ENCODE measurements at regions not wholly inside any gene's neighbourhood (a gene's known extent, or its start where the extent isn't known, plus 50 kb on each side); places are given as distances from the start of the nearest gene placed in this dataset.

DNA sequence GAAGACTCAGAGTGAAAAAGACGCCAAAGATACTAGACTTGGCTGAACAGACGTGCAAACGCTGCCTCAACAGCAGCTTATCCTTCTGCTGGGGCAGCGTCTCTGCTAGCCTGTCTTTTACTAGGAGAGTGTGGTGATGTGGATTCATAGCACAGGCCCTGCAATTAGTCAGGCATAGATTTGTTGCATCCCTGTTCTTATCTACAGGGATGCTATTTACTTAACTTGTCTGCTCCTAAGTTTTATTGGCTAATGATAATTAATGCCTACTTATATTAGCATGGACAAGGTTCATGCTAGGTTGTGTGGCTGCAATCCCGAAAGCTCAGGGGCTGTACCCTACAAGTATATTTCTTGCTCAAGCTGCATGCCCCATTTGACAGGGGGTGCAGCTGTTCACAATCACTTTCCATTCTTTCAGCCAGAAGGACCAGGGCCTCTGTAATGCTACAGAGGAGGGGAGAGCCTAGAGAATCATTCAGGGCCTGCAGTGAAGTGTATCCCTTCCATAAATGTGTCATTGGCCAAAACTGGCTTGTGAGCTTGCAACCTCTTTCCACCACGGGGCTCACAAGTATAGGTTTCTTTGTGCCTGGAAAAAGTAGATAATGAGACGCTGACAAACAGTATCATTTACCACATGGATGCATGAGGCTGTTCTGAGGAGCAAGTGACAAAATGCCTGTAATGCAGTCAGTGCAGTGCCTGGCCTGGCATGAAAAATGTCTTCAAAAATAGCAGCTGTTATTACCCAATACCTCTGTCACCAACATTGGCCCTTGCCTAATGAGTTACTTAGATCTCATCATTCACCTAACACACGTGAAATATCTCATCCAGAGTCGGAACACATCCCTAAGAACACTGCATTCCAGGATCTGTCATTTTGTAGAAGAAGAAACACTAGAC is 685.8 kb upstream of the API5 start:
- Mint-ChIP-seq H3K27me3 (ENCODE audit: low read depth, poor library complexity) (no peaks in the 10 kb centered on the region), H3K9me3 (no peaks in the 10 kb centered on the region), H3K27ac (no peak overlapping the region), H3K4me1 (peaks cover 26% of the 10 kb centered on the region), H3K36me3 (ENCODE audit: low read depth) (no peaks in the 10 kb centered on the region), H3K4me3 (no peak overlapping the region)
- TF ChIP-seq, protein P1, sequence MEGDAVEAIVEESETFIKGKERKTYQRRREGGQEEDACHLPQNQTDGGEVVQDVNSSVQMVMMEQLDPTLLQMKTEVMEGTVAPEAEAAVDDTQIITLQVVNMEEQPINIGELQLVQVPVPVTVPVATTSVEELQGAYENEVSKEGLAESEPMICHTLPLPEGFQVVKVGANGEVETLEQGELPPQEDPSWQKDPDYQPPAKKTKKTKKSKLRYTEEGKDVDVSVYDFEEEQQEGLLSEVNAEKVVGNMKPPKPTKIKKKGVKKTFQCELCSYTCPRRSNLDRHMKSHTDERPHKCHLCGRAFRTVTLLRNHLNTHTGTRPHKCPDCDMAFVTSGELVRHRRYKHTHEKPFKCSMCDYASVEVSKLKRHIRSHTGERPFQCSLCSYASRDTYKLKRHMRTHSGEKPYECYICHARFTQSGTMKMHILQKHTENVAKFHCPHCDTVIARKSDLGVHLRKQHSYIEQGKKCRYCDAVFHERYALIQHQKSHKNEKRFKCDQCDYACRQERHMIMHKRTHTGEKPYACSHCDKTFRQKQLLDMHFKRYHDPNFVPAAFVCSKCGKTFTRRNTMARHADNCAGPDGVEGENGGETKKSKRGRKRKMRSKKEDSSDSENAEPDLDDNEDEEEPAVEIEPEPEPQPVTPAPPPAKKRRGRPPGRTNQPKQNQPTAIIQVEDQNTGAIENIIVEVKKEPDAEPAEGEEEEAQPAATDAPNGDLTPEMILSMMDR (IDR thresholded peaks at IDR 0.05) = no peak
- no peak for DNase-seq

DNA sequence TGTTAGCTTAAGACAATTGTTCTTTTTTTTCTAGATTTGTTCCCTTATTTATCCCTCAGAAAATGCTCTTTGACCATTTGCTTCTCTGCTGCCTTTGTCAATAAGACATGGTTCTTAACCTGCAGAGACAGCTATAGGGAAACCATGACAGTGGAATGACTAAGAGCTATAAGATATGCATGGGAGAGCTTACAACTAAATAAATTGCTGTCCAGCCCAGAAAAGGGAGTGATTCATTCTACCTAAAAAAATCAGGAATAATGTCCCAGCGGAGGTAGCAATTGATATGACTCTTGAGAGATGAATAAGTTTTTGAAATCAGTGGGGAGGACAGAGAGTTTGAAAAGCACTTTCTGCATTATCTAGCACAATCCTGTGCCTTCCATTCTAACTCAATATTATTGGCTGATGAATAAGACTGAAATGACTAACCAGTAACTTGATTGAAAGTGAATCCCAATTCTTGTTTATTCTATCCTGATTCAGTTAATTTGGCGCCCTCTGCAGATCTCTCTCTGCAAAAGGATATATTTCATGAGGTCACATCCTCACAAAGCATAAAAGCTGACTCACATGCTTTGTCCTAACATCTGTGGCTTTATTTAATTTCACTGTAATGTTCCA is 680.5 kb upstream of the API5 start:
- TF ChIP-seq, protein P1 (IDR thresholded peaks at IDR 0.05) = peak; percentile 30
- Mint-ChIP-seq H3K27ac (no peak overlapping the region), H3K4me3 (no peak overlapping the region), H3K27me3 (ENCODE audit: low read depth, poor library complexity) (no peaks in the 10 kb centered on the region), H3K36me3 (ENCODE audit: low read depth) (no peaks in the 10 kb centered on the region), H3K9me3 (no peaks in the 10 kb centered on the region), H3K4me1 (no peaks in the 10 kb centered on the region)
- DNase-seq = no peak

DNA sequence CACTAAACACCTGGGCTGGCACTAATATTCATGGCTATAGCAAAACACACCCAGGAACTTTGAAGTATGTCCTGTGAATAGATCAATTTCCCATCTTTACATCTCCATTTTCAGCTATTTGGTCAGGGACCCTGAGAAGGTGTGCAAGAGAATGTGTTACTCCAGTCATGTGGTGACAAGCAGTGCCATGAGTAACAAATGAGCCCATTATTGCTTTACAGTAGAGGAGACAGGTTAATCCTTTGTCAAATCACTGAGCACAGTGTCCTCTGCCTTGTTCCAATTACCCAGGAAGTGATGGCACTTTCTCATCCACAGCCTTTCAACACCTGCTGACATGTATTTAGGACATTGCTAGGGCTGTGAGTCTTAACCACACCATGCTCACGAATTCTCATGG is 664.8 kb upstream of the API5 start:
- TF ChIP-seq, protein P1 (IDR thresholded peaks at IDR 0.05) = no peak
- Mint-ChIP-seq H3K4me3 (no peak overlapping the region), H3K4me1 (peaks cover 6% of the 10 kb centered on the region), H3K9me3 (no peaks in the 10 kb centered on the region), H3K27ac (no peak overlapping the region), H3K36me3 (ENCODE audit: low read depth) (no peaks in the 10 kb centered on the region), H3K27me3 (ENCODE audit: low read depth, poor library complexity) (no peaks in the 10 kb centered on the region)
- DNase-seq = no peak

DNA sequence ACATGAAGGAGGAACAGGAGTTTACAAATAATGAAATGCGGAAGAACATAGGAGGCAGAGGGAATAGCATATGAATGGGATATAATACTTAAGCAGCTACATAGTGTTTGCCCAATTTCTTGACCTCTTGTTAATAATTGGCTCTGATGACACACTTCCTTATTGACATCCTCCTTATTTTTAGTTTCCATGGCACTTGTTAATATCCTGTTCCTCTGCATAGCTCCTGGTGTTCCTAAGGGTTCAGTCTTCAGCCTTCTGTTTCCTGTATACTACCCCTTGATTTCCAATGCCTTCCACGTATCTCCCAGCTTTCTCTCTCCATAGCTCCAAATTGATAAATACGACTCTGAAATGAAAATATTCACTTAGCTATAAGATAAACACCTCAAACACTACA is 663.8 kb upstream of the API5 start:
- Mint-ChIP-seq H3K9me3 (no peaks in the 10 kb centered on the region), H3K27ac (no peak overlapping the region), H3K27me3 (ENCODE audit: low read depth, poor library complexity) (no peaks in the 10 kb centered on the region), H3K4me3 (no peak overlapping the region), H3K4me1 (peaks cover 6% of the 10 kb centered on the region), H3K36me3 (ENCODE audit: low read depth) (no peaks in the 10 kb centered on the region)
- DNase-seq = no peak
- TF ChIP-seq, protein P1 (IDR thresholded peaks at IDR 0.05) = no peak

DNA sequence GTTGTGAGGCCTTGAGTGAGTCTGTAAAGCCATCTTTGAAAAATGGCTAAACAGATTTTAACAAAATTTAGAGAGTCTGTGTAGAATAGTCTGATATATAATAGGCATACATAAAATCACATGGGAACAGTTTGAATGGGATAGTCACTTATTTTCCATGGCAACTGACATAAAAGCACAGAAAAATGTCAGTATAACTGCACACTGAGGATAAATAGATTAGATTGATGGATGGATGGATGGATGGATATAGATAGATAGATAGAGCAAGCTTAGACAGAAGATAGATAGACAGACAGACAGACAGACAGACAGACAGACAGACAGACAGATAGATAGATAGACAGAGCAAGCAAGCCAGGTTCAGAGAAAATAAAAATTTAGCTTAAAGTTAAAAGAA is 660.2 kb upstream of the API5 start:
- Mint-ChIP-seq H3K27ac (no peak overlapping the region), H3K4me1 (no peaks in the 10 kb centered on the region)
- TF ChIP-seq, protein P1 (IDR thresholded peaks at IDR 0.05) = no peak

More for the DNA sequence above, 660.2 kb upstream of the API5 start:
- Mint-ChIP-seq H3K27me3 (ENCODE audit: low read depth, poor library complexity) (no peaks in the 10 kb centered on the region), H3K9me3 (peaks cover 3% of the 10 kb centered on the region), H3K36me3 (ENCODE audit: low read depth) (no peaks in the 10 kb centered on the region), H3K4me3 (no peak overlapping the region)
- no peak for DNase-seq
